H1 (cell line): ENCODE measurements at regions not wholly inside any gene's neighbourhood (a gene's known extent, or its start where the extent isn't known, plus 50 kb on each side); places are given as distances from the start of the nearest gene placed in this dataset.

Experiments
- CTCF ChIA-PET: fragments of 300-600 bp; sonication (Branson Sonifier 250); formaldehyde crosslinking; loops from one replicate; lab custom pipeline; 2021; ENCODE audit not compliant: partially characterized antibody; lab: Charles Lee
- POLR2A ChIA-PET: fragments of 300-600 bp; sonication (Branson Sonifier 250); formaldehyde crosslinking; loops from one replicate; lab custom pipeline; 2021; ENCODE audit warnings: inconsistent platforms; ENCODE audit not compliant: partially characterized antibody; lab: Charles Lee
- DNase-seq, 2 experiments: peaks; one replicate each; pipeline versions ENCODE4 v3.0.0 to v3.0.0-alpha.2; 2010 to 2022; ENCODE audit warnings: low spot score in 2 of 2, low read depth in 1 of 2, mixed read lengths in 1 of 2
- FAIRE-seq: peaks from 2 replicates; lab custom pipeline; 2011; peaks lifted over from hg19 to GRCh38; lab: Jason Lieb, UNC
- H2AFZ ChIP-seq: 2 replicates; pipeline ENCODE4 v1.8.1; 2012; ENCODE audit warnings: low read length, inconsistent platforms
- H2AK5ac ChIP-seq: 2 replicates; pipeline ENCODE4 v1.6.1; 2013; ENCODE audit warnings: low read depth, low read length
- H2BK120ac ChIP-seq: replicated peaks from 2 replicates; pipeline ENCODE3; 2013; ENCODE audit warnings: low read depth, low read length, inconsistent platforms
- H2BK12ac ChIP-seq: 2 replicates; pipeline ENCODE4 v1.6.1; 2013; ENCODE audit warnings: low read depth, low read length
- H2BK15ac ChIP-seq: 2 replicates; pipeline ENCODE4 v1.6.1; 2013; ENCODE audit warnings: low read length
- H2BK20ac ChIP-seq: 2 replicates; pipeline ENCODE4 v1.6.1; 2013; ENCODE audit warnings: low read length
- H2BK5ac ChIP-seq: 2 replicates; pipeline ENCODE4 v1.6.1; 2013; ENCODE audit warnings: low read depth, low read length
- H3K14ac ChIP-seq: 2 replicates; pipeline ENCODE4 v1.6.1; 2013; ENCODE audit warnings: inconsistent platforms; ENCODE audit not compliant: insufficient read length
- H3K18ac ChIP-seq: 2 replicates; pipeline ENCODE4 v1.6.1; 2013; ENCODE audit warnings: low read length; ENCODE audit errors: extremely low read depth
- H3K23ac ChIP-seq: 2 replicates; pipeline ENCODE4 v1.6.1; 2013; ENCODE audit warnings: inconsistent platforms; ENCODE audit not compliant: insufficient read length
- H3K23me2 ChIP-seq: 2 replicates; pipeline ENCODE4 v1.6.1; 2013; ENCODE audit warnings: low read depth, low read length
- H3K27ac ChIP-seq: 2 replicates; pipeline ENCODE4 v1.6.1; 2011; ENCODE audit warnings: low read depth, low read length, inconsistent platforms
- H3K27me3 ChIP-seq, 4 experiments: replicated peaks in 1 of 4; 1 replicate in 1 of 4; 2 replicates in 3 of 4; pipeline versions ENCODE4 v1.6.1 to v1.8.1; 2011 to 2013; ENCODE audit warnings: low read length in 3 of 4, mild to moderate bottlenecking in 3 of 4, inconsistent platforms in 2 of 4, mixed read lengths in 2 of 4, moderate library complexity in 1 of 4; ENCODE audit not compliant: control insufficient read depth in 3 of 4, insufficient read depth in 3 of 4; ENCODE audit errors: extremely low read depth in 1 of 4
- H3K36me3 ChIP-seq, 4 experiments: 2 replicates each; pipeline versions ENCODE4 v1.6.1 to v1.8.1; 2011 to 2013; ENCODE audit warnings: mild to moderate bottlenecking in 4 of 4, low read length in 3 of 4, moderate library complexity in 2 of 4, control low read depth in 1 of 4, inconsistent platforms in 1 of 4; ENCODE audit not compliant: insufficient read depth in 4 of 4, control insufficient read depth in 2 of 4
- H3K4ac ChIP-seq: replicated peaks from 2 replicates; pipeline ENCODE3; 2013; ENCODE audit warnings: low read length, low read depth, mixed read lengths, inconsistent platforms; ENCODE audit not compliant: insufficient read length
- H3K4me1 ChIP-seq, 4 experiments: replicated peaks in 1 of 4; 1 replicate in 1 of 4; 2 replicates in 3 of 4; pipeline versions ENCODE4 v1.6.1 to v1.8.1; 2011 to 2013; ENCODE audit warnings: low read length in 3 of 4, inconsistent platforms in 2 of 4, mixed read lengths in 1 of 4; ENCODE audit not compliant: insufficient read depth in 4 of 4, control insufficient read depth in 3 of 4
- H3K4me2 ChIP-seq, 2 experiments: 2 replicates each; pipeline versions ENCODE4 v1.6.1 to v1.8.1; 2011 to 2013; ENCODE audit warnings: low read depth in 2 of 2, low read length in 2 of 2, control low read depth in 1 of 2, inconsistent platforms in 1 of 2, mild to moderate bottlenecking in 1 of 2; ENCODE audit not compliant: insufficient read depth in 1 of 2
- H3K4me3 ChIP-seq, 4 experiments: fragments of 200-600, 300-600 bp in 1 of 4; sonication (generic), shearing (Covaris generic), sonication (Bioruptor Twin) in 1 of 4; 2 replicates each; pipeline versions ENCODE4 v1.5.1 to v1.8.1; 2011 to 2016; ENCODE audit warnings: low read length in 4 of 4, low read depth in 3 of 4, control low read depth in 2 of 4, inconsistent platforms in 2 of 4, mild to moderate bottlenecking in 2 of 4, mixed read lengths in 1 of 4, moderate library complexity in 1 of 4; ENCODE audit not compliant: insufficient read depth in 2 of 4; ENCODE audit errors: extremely low read depth in 1 of 4
- H3K56ac ChIP-seq: replicated peaks from 2 replicates; pipeline ENCODE3; 2013; ENCODE audit warnings: low read depth, mild to moderate bottlenecking, mixed read lengths, low read length, inconsistent platforms; ENCODE audit not compliant: insufficient read length
- H3K79me1 ChIP-seq: 2 replicates; pipeline ENCODE4 v1.6.1; 2013; ENCODE audit warnings: low read depth, low read length, control low read depth
- H3K79me2 ChIP-seq, 2 experiments: 2 replicates each; pipeline versions ENCODE4 v1.6.1 to v1.8.1; 2012 to 2013; ENCODE audit warnings: low read length in 2 of 2, mild to moderate bottlenecking in 2 of 2, inconsistent platforms in 1 of 2; ENCODE audit not compliant: insufficient read depth in 2 of 2, control insufficient read depth in 1 of 2
- H3K9ac ChIP-seq, 4 experiments: replicated peaks in 1 of 4; 1 replicate in 1 of 4; 2 replicates in 3 of 4; pipeline versions ENCODE4 v1.6.1 to v1.8.1; 2011 to 2013; ENCODE audit warnings: low read depth in 3 of 4, low read length in 3 of 4, control low read depth in 2 of 4, mild to moderate bottlenecking in 2 of 4, moderate library complexity in 2 of 4, inconsistent platforms in 1 of 4; ENCODE audit errors: extremely low read depth in 1 of 4
- H3K9me3 ChIP-seq, 2 experiments: 2 replicates each; pipeline versions ENCODE4 v1.6.1 to v1.8.1; 2012 to 2013; ENCODE audit warnings: mild to moderate bottlenecking in 2 of 2, moderate library complexity in 2 of 2, control low read depth in 1 of 2, inconsistent platforms in 1 of 2, low read depth in 1 of 2, low read length in 1 of 2, mixed read lengths in 1 of 2; ENCODE audit not compliant: insufficient read depth in 2 of 2
- H4K20me1 ChIP-seq, 2 experiments: replicated peaks in 1 of 2; 2 replicates each; pipeline versions ENCODE3 to v1.8.1; 2011 to 2013; ENCODE audit warnings: inconsistent platforms in 2 of 2, low read length in 2 of 2, mild to moderate bottlenecking in 1 of 2; ENCODE audit not compliant: insufficient read depth in 2 of 2, control insufficient read depth in 1 of 2
- H4K5ac ChIP-seq: 2 replicates; pipeline ENCODE4 v1.6.1; 2013; ENCODE audit warnings: low read length, low read depth, mixed read lengths, inconsistent platforms; ENCODE audit not compliant: insufficient read length
- H4K8ac ChIP-seq: 2 replicates; pipeline ENCODE4 v1.8.0; 2013; ENCODE audit warnings: mild to moderate bottlenecking, moderate library complexity, low read length, inconsistent platforms; ENCODE audit not compliant: insufficient read depth; ENCODE audit errors: extremely low read depth
- H4K91ac ChIP-seq: replicated peaks from 2 replicates; pipeline ENCODE3; 2013; ENCODE audit warnings: low read length, mixed read lengths, inconsistent platforms; ENCODE audit not compliant: insufficient read length
- ASH2L ChIP-seq: fragments of 200-600, 300-600 bp; sonication (generic); IDR thresholded peaks from one replicate; pipeline ENCODE4 v1.7.1; 2017; ENCODE audit warnings: low read length
- BACH1 ChIP-seq: IDR thresholded peaks from 2 replicates; pipeline ENCODE4 v1.6.1; 2012; ENCODE audit warnings: low read length, improper control_type of control experiment
- BCL11A ChIP-seq, 2 experiments: IDR thresholded peaks; one replicate each; pipeline ENCODE4 v1.6.1; 2011; ENCODE audit warnings: low read depth in 2 of 2, low read length in 2 of 2, mild to moderate bottlenecking in 2 of 2
- BRCA1 ChIP-seq: IDR thresholded peaks from 2 replicates; pipeline ENCODE4 v1.6.1; 2012; ENCODE audit warnings: low read depth, low read length, improper control_type of control experiment
- CBX8 ChIP-seq: fragments of 300-800, 300-1000 bp; sonication (generic); IDR thresholded peaks from 2 replicates; pipeline ENCODE4 v1.7.1; 2016; ENCODE audit warnings: low read depth, low read length, borderline replicate concordance
- GABPA ChIP-seq: IDR thresholded peaks from 2 replicates; pipeline ENCODE4 v1.6.1; 2011; ENCODE audit warnings: mild to moderate bottlenecking, low read length, moderate library complexity, borderline replicate concordance; ENCODE audit not compliant: insufficient read depth
- JUND ChIP-seq: IDR thresholded peaks from 2 replicates; pipeline ENCODE4 v1.6.1; 2011; ENCODE audit warnings: mild to moderate bottlenecking, improper control_type of control experiment, low read length
- PHF8 ChIP-seq: fragments of 200-600 bp; sonication (generic); conservative IDR thresholded peaks from 2 replicates; pipeline ENCODE4 v1.7.1; 2012; ENCODE audit warnings: low read depth, mild to moderate bottlenecking, inconsistent platforms, low read length, moderate library complexity
- SIN3A ChIP-seq, 2 experiments: IDR thresholded peaks in 1 of 2; conservative IDR thresholded peaks in 1 of 2; 2 replicates each; pipeline ENCODE4 v1.6.1; 2011 to 2012; ENCODE audit warnings: low read length in 2 of 2, improper control_type of control experiment in 1 of 2, low read depth in 1 of 2, mild to moderate bottlenecking in 1 of 2
- SP2 ChIP-seq: IDR thresholded peaks from 2 replicates; pipeline ENCODE4 v1.6.1; 2012; ENCODE audit warnings: mild to moderate bottlenecking, low read length, inconsistent platforms
- TAF1 ChIP-seq: IDR thresholded peaks from 2 replicates; pipeline ENCODE4 v1.6.1; 2011; ENCODE audit warnings: mild to moderate bottlenecking, low read depth, low read length
- TBP ChIP-seq: IDR thresholded peaks from 2 replicates; pipeline ENCODE4 v1.6.1; 2011; ENCODE audit warnings: low read depth, low read length, improper control_type of control experiment
- WGBS, 2 experiments: shearing (Covaris generic) in 1 of 2; methylation state at CpG; one replicate each; pipeline versions ENCODE4 v1.1.6 to v1.1.7; 2013 to 2015; ENCODE audit warnings: low lambda C conversion rate in 2 of 2, mixed read lengths in 2 of 2, inconsistent platforms in 1 of 2, low coverage in 1 of 2, missing lambda C conversion rate in 1 of 2; ENCODE audit not compliant: insufficient replicate concordance in 2 of 2, insufficient coverage in 1 of 2, insufficient read length in 1 of 2; ENCODE audit errors: extremely low coverage in 1 of 2, missing lambda C conversion rate in 1 of 2; 5-methylcytosine and 5-hydroxymethylcytosine counted together
- TF ChIP-seq, protein P1 (sequence below): IDR thresholded peaks from 2 replicates; pipeline ENCODE4 v1.6.1; 2012; ENCODE audit warnings: low read length, inconsistent platforms

DNA sequence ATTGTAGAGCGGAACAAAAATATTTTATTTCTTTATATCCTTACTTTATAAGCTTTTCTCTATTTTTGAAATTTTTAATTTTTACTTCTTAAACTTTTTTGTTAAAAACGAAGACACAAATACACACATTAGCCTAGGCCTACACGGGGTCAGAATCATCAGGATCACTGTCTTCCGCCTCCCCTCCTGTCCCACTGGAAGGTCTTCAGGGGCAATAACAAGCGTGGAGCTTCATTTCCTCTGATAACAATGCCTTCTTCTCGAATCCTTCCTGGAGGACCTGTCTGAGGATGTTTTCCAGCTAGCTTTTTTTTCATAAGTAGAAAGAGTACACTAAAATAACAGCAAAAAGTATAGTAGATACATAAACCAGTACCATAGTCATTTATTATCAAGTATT is 77.7 kb upstream of the DGKG start:
- no peaks in the 10 kb centered on the region for H3K27me3 ChIP-seq
- H3K56ac ChIP-seq = no peak overlapping the region
- no peaks in the 10 kb centered on the region for H3K36me3 ChIP-seq
- FAIRE-seq = no peak
- H3K18ac ChIP-seq = no peak overlapping the region
- no peak overlapping the region for H4K91ac ChIP-seq
- H3K79me2 ChIP-seq = no peaks in the 10 kb centered on the region
- H3K4ac ChIP-seq = no peak overlapping the region
- H2AK5ac ChIP-seq = no peak overlapping the region
- no peaks in the 10 kb centered on the region for H3K4me1 ChIP-seq
- no peak overlapping the region for H3K27ac ChIP-seq
- H3K23me2 ChIP-seq = no peaks in the 10 kb centered on the region
- peaks cover 2 to 9% of the 10 kb centered on the region in 2 experiments; a peak in 1 of 4 replicates for H3K9me3 ChIP-seq
- no peak overlapping the region for H2BK12ac ChIP-seq
- ChIA-PET CTCF (interaction anchor here (1.1 kb wide), 1 partner anchor 14 kb away, joined by 6 read pairs; no protein-coding TSS in a partner anchor), POLR2A (no interaction called here)
- no peak overlapping the region for H3K14ac ChIP-seq
- H2BK120ac ChIP-seq = no peak overlapping the region
- H3K4me2 ChIP-seq = no peak overlapping the region
- H4K5ac ChIP-seq = no peak overlapping the region
- DNase-seq = no peak
- 87% methylated on average over 6 of the region's 6 CpGs; no CpG with 5 or more reads in 1 of the 2 experiments for WGBS, 2 experiments
- no peak overlapping the region for H3K9ac ChIP-seq
- no peak overlapping the region for H2BK20ac ChIP-seq
- no peak overlapping the region for H3K23ac ChIP-seq
- H3K79me1 ChIP-seq = no peaks in the 10 kb centered on the region
- no peak overlapping the region for H2BK5ac ChIP-seq
- H3K4me3 ChIP-seq = no peak overlapping the region
- no peaks in the 10 kb centered on the region for H4K20me1 ChIP-seq
- H2AFZ ChIP-seq = no peak overlapping the region
- H4K8ac ChIP-seq = no peak overlapping the region
- no peak overlapping the region for H2BK15ac ChIP-seq
- no peak for TF ChIP-seq TBP
- TF ChIP-seq SP2 = no peak
- TF ChIP-seq BCL11A (IDR thresholded peaks at IDR 0.05; ENCODE audit: low read depth in 2 of 2, low read length in 2 of 2) = no peak
- no peak for TF ChIP-seq TAF1
- no peak for TF ChIP-seq CBX8
- no peak for TF ChIP-seq BACH1
- TF ChIP-seq SIN3A (conservative IDR thresholded peaks at IDR 0.05 in 1 of 2, IDR thresholded peaks at IDR 0.05 in 1 of 2; ENCODE audit: low read depth in 1 of 2, low read length in 2 of 2) = no peak
- no peak for TF ChIP-seq GABPA
- TF ChIP-seq BRCA1 = no peak
- TF ChIP-seq, protein P1, sequence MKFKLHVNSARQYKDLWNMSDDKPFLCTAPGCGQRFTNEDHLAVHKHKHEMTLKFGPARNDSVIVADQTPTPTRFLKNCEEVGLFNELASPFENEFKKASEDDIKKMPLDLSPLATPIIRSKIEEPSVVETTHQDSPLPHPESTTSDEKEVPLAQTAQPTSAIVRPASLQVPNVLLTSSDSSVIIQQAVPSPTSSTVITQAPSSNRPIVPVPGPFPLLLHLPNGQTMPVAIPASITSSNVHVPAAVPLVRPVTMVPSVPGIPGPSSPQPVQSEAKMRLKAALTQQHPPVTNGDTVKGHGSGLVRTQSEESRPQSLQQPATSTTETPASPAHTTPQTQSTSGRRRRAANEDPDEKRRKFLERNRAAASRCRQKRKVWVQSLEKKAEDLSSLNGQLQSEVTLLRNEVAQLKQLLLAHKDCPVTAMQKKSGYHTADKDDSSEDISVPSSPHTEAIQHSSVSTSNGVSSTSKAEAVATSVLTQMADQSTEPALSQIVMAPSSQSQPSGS = no peak
- TF ChIP-seq JUND = no peak
- TF ChIP-seq ASH2L = no peak
- no peak for TF ChIP-seq PHF8
